K562 (cell line): ENCODE measurements at regions not wholly inside any gene's neighbourhood (a gene's known extent, or its start where the extent isn't known, plus 50 kb on each side); places are given as distances from the start of the nearest gene placed in this dataset.

Experiments
- ATAC-seq: fragments of 200-7000 bp; cut with Tn5 transposase; 3 replicates; pipeline ENCODE4 v1.9.1; 2020; ENCODE audit warnings: moderate library complexity
- BruUV-seq: library from RNA; stranded (reverse); fragments of 400-500 nt; replicated peaks from 2 replicates; lab custom pipeline; 2021; lab: Mats Ljungman, UMichigan
- CTCF ChIA-PET: fragments of 300-600 bp; formaldehyde crosslinking; extraction: SDS; loops from one replicate; lab custom pipeline; 2021; ENCODE audit warnings: low intra/inter-chr PET ratio; lab: Yijun Ruan, JAX
- POLR2A ChIA-PET: fragments of 300-600, 350-650 bp; sonication (Branson Sonifier 250); formaldehyde crosslinking; extraction: SDS; loops from one replicate; lab custom pipeline; 2021; ENCODE audit warnings: antibody characterized with exemption, inconsistent platforms; lab: Yijun Ruan, JAX
- DNase-seq, 4 experiments: peaks; one replicate each; pipeline versions ENCODE4 v3.0.0 to v3.0.0-alpha.2; 2011 to 2018; ENCODE audit warnings: low spot score in 3 of 4, mixed read lengths in 3 of 4; ENCODE audit errors: extremely low read depth in 1 of 4
- FAIRE-seq: peaks from 2 replicates; lab custom pipeline; 2011; peaks lifted over from hg19 to GRCh38; lab: Jason Lieb, UNC
- H2AFZ ChIP-seq: 2 replicates; pipeline ENCODE4 v1.6.0; 2011; ENCODE audit warnings: low read depth, low read length, control low read depth, inconsistent platforms
- H3K27ac ChIP-seq: fragments of 200-600 bp; 3 replicates; pipeline ENCODE4 v1.8.0; 2011; ENCODE audit warnings: low read depth, mild to moderate bottlenecking, control low read depth, inconsistent platforms, low read length, moderate library complexity, mixed read lengths; ENCODE audit errors: extremely low read depth
- H3K27me3 ChIP-seq, 2 experiments: fragments of 300-600 bp in 1 of 2; 2 replicates in 1 of 2; 3 replicates in 1 of 2; pipeline versions ENCODE4 v1.6.0 to v1.8.0; 2011; ENCODE audit warnings: inconsistent platforms in 2 of 2, low read length in 2 of 2, mild to moderate bottlenecking in 1 of 2, mixed read lengths in 1 of 2, moderate library complexity in 1 of 2; ENCODE audit not compliant: control insufficient read depth in 2 of 2, insufficient read depth in 2 of 2
- H3K36me3 ChIP-seq: fragments of 300-600 bp; 3 replicates; pipeline ENCODE4 v1.8.0; 2011; ENCODE audit warnings: mild to moderate bottlenecking, low read length, inconsistent platforms; ENCODE audit not compliant: control insufficient read depth, insufficient read depth
- H3K4me1 ChIP-seq, 2 experiments: fragments of 200-600 bp in 1 of 2; replicated peaks in 1 of 2; 2 replicates in 1 of 2; 3 replicates in 1 of 2; pipeline versions ENCODE4 v1.5.1 to v1.8.0; 2011; ENCODE audit warnings: inconsistent platforms in 2 of 2, low read length in 2 of 2, mild to moderate bottlenecking in 1 of 2, mixed read lengths in 1 of 2, moderate library complexity in 1 of 2; ENCODE audit not compliant: control insufficient read depth in 2 of 2, insufficient read depth in 2 of 2
- H3K4me2 ChIP-seq: 2 replicates; pipeline ENCODE4 v1.6.1; 2011; ENCODE audit warnings: low read length, control low read depth, inconsistent platforms, mixed read lengths; ENCODE audit not compliant: insufficient read depth
- H3K4me3 ChIP-seq: fragments of 200-600 bp; sonication (generic), shearing (Covaris generic); 2 replicates; pipeline ENCODE4 v1.5.1; 2016; ENCODE audit warnings: control low read depth, inconsistent platforms
- H3K79me2 ChIP-seq: fragments of 200-600 bp; 3 replicates; pipeline ENCODE4 v1.8.0; 2011; ENCODE audit warnings: low read length, inconsistent platforms; ENCODE audit not compliant: control insufficient read depth, insufficient read depth
- H3K9ac ChIP-seq, 2 experiments: 2 replicates each; pipeline versions ENCODE4 v1.6.0 to v1.6.1; 2011; ENCODE audit warnings: low read depth in 2 of 2, low read length in 2 of 2, control low read depth in 1 of 2, inconsistent platforms in 1 of 2, mild to moderate bottlenecking in 1 of 2, mixed read lengths in 1 of 2; ENCODE audit not compliant: insufficient read depth in 1 of 2
- H3K9me1 ChIP-seq: one replicate; pipeline ENCODE4 v1.6.0; 2011; ENCODE audit warnings: inconsistent platforms, mild to moderate bottlenecking, low read length, moderate library complexity; ENCODE audit not compliant: control insufficient read depth, insufficient read depth
- H3K9me3 ChIP-seq: replicated peaks from 2 replicates; pipeline ENCODE4 v1.5.1; 2011; ENCODE audit warnings: low read depth, low read length, inconsistent platforms; ENCODE audit not compliant: control insufficient read depth, insufficient read depth
- H4K20me1 ChIP-seq: replicated peaks from 2 replicates; pipeline ENCODE4 v1.6.1; 2011; ENCODE audit warnings: low read length, inconsistent platforms, mixed read lengths; ENCODE audit not compliant: control insufficient read depth, insufficient read depth
- CCNT2 ChIP-seq: IDR thresholded peaks from 2 replicates; pipeline ENCODE4 v1.6.1; 2011; ENCODE audit warnings: borderline replicate concordance, low read depth, mild to moderate bottlenecking, moderate library complexity, mixed read lengths, low read length; ENCODE audit not compliant: insufficient read length; ENCODE audit errors: extremely low read depth
- HBP1 ChIP-seq: fragments of 450-650 bp; formaldehyde crosslinking; IDR thresholded peaks from 2 replicates; pipeline ENCODE4 v1.4.0; 2022; ENCODE audit warnings: missing genetic modification characterization
- KLF13 ChIP-seq: fragments of 450-650 bp; IDR thresholded peaks from 2 replicates; pipeline ENCODE4 v1.6.1; 2016; ENCODE audit warnings: missing genetic modification characterization, low read depth, mild to moderate bottlenecking, missing compliant biosample characterization, moderate library complexity, borderline replicate concordance
- NCOA4 ChIP-seq: fragments of 450-650 bp; IDR thresholded peaks from 2 replicates; pipeline ENCODE4 v1.6.1; 2018; ENCODE audit warnings: mild to moderate bottlenecking; ENCODE audit not compliant: partially characterized antibody
- PCBP2 ChIP-seq: fragments of 200-400 bp; formaldehyde crosslinking; IDR thresholded peaks from 2 replicates; pipeline ENCODE4 v1.6.1; 2018; ENCODE audit warnings: low read length, low read depth, mild to moderate bottlenecking, moderate library complexity; ENCODE audit not compliant: poor library complexity, severe bottlenecking
- POLR2G ChIP-seq: fragments of 200-400 bp; formaldehyde crosslinking; IDR thresholded peaks from 2 replicates; pipeline ENCODE4 v1.6.1; 2017; ENCODE audit warnings: low read depth, mild to moderate bottlenecking, antibody characterized with exemption, low read length, moderate library complexity
- SRF ChIP-seq, 2 experiments: fragments of 250-450, 450-650 bp in 1 of 2; sonication (Bioruptor Pico) in 1 of 2; sonication (generic) in 1 of 2; formaldehyde crosslinking; IDR thresholded peaks; 2 replicates each; pipeline versions ENCODE4 v1.5.0 to v1.5.1; 2020 to 2022; ENCODE audit warnings: mild to moderate bottlenecking in 1 of 2, missing genetic modification reagents in 1 of 2
- TFE3 ChIP-seq: fragments of 450-650 bp; formaldehyde crosslinking; IDR thresholded peaks from 2 replicates; pipeline ENCODE4 v1.4.0; 2020; ENCODE audit warnings: mild to moderate bottlenecking, mixed read lengths
- in situ Hi-C: fragments of 300-500 bp; cut with MboI; formaldehyde crosslinking; loops from 4 replicates; pipeline ENCODE4 v1.15.0; 2018; ENCODE audit warnings: inconsistent platforms, mixed read lengths
- intact Hi-C: fragments of 100-400 bp; cut with micrococcal nuclease; formaldehyde crosslinking; loops from 2 replicates; pipeline ENCODE4 v1.14.2; 2022

GRCh38 chrX:35090801-35091200, 148.2 kb downstream of the FAM47B start:
- ChIA-PET POLR2A (no interaction called here), CTCF (no interaction called here)
- no peaks in the 10 kb centered on the region for H3K9me1 ChIP-seq
- no peak for TF ChIP-seq CCNT2
- TF ChIP-seq KLF13, result no peak
- no peak for TF ChIP-seq POLR2G
- no peak for TF ChIP-seq HBP1 (CRISPR knock-in tag)
- TF ChIP-seq PCBP2, result no peak
- no peak for TF ChIP-seq SRF (CRISPR knock-in tag; IDR thresholded peaks at IDR 0.05)
- TF ChIP-seq NCOA4, result no peak
- TF ChIP-seq TFE3 (CRISPR knock-in tag), result no peak
- no peak overlapping the region for H3K9ac ChIP-seq
- H3K27ac ChIP-seq, result no peak overlapping the region
- intact Hi-C loops (no loop called here), in situ Hi-C loops (no loop called here)
- H3K4me2 ChIP-seq, result no peak overlapping the region
- H3K79me2 ChIP-seq, result no peaks in the 10 kb centered on the region
- no peaks in the 10 kb centered on the region for H3K4me1 ChIP-seq
- DNase-seq (no peak), FAIRE-seq (no peak), ATAC-seq (no peak)
- no peaks in the 10 kb centered on the region for H3K36me3 ChIP-seq
- BruUV-seq, result no TSS peak
- no peak overlapping the region for H3K4me3 ChIP-seq
- no peaks in the 10 kb centered on the region for H4K20me1 ChIP-seq
- H3K27me3 ChIP-seq, result no peaks in the 10 kb centered on the region
- no peaks in the 10 kb centered on the region for H3K9me3 ChIP-seq
- no peak overlapping the region for H2AFZ ChIP-seq
